Vagina (tissue), 2 donors: ENCODE measurements at regions not wholly inside any gene's neighbourhood (a gene's known extent, or its start where the extent isn't known, plus 50 kb on each side); places are given as distances from the start of the nearest gene placed in this dataset.

Experiments used
- DNase-seq, 2 donors: peaks; one replicate each; pipeline ENCODE4 v3.0.0-alpha.2; 2017; ENCODE audit errors: extremely low spot score in 2 of 2
- H3K27ac ChIP-seq: fragments of 200-600 bp; sonication (generic); one replicate; pipeline ENCODE4 v1.5.1; 2019
- H3K27me3 ChIP-seq: fragments of 200-600 bp; sonication (generic); one replicate; pipeline ENCODE4 v1.5.1; 2019
- H3K36me3 ChIP-seq, 2 donors: fragments of 200-600 bp; sonication (generic); one replicate each; pipeline ENCODE4 v1.5.1; 2017 to 2019
- H3K4me1 ChIP-seq: fragments of 200-600 bp; sonication (generic); one replicate; pipeline ENCODE4 v1.5.1; 2019
- H3K4me3 ChIP-seq, 2 donors: fragments of 200-600 bp; sonication (generic); 1 replicate in 1 of 2; 2 replicates in 1 of 2; pipeline ENCODE4 v1.5.1; 2016 to 2019
- H3K9me3 ChIP-seq: fragments of 200-600 bp; sonication (generic); one replicate; pipeline ENCODE4 v1.5.1; 2019
- POLR2A ChIP-seq, 2 donors: fragments of 450-650 bp; IDR thresholded peaks; one replicate each; pipeline ENCODE4 v1.6.1; 2017; ENCODE audit warnings: antibody characterized with exemption in 2 of 2, mild to moderate bottlenecking in 2 of 2, moderate library complexity in 2 of 2
- POLR2AphosphoS5 ChIP-seq, 2 donors: sonication (generic); formaldehyde crosslinking; IDR thresholded peaks; one replicate each; pipeline ENCODE4 v1.9.0; 2017; ENCODE audit warnings: antibody characterized with exemption in 2 of 2, mild to moderate bottlenecking in 2 of 2, low read depth in 1 of 2; ENCODE audit not compliant: insufficient read depth in 1 of 2
- intact Hi-C: fragments of 100-400 bp; cut with DNase I; formaldehyde crosslinking; loops from one replicate; pipeline ENCODE4 v1.15.1; 2023
- TF ChIP-seq, protein P1 (sequence below), 3 experiments: fragments of 450-650 bp in 2 of 3; fragments of 200-600 bp in 1 of 3; sonication (generic) in 1 of 3; IDR thresholded peaks; one replicate each; pipeline ENCODE4 v1.5.1; 2017 to 2019; ENCODE audit warnings: antibody characterized with exemption in 3 of 3, mild to moderate bottlenecking in 2 of 3, moderate library complexity in 2 of 3

DNA sequence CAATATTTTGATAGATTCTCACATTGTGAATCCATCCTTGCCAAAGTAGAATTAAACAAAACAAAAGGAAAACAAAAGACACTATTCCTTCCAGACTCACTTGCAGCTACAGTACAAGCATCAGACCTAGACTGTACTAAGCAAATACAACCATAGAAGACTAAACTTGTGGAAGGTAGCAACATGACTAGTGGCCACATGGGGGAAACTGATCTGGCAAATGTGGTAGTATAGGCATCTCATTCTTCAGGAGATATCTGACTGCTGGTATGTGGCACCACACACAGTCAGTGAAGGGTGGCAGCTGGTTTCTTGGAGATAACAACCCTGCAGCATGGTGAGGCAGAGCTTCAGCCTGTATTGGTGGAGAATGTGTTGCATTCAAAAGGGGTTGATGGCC, 81.0 kb upstream of the ACVR2A start:
- Histone ChIP-seq H3K4me3 (no peak overlapping the region), H3K27ac (no peak overlapping the region), H3K9me3 (no peaks in the 10 kb centered on the region), H3K36me3 (no peaks in the 10 kb centered on the region), H3K4me1 (no peaks in the 10 kb centered on the region), H3K27me3 (no peaks in the 10 kb centered on the region)
- no peak for DNase-seq
- TF ChIP-seq POLR2A (IDR thresholded peaks at IDR 0.05) (no peak), POLR2AphosphoS5 (IDR thresholded peaks at IDR 0.05; ENCODE audit: insufficient read depth in 1 of 2, low read depth in 1 of 2) (no peak)
- TF ChIP-seq, protein P1, sequence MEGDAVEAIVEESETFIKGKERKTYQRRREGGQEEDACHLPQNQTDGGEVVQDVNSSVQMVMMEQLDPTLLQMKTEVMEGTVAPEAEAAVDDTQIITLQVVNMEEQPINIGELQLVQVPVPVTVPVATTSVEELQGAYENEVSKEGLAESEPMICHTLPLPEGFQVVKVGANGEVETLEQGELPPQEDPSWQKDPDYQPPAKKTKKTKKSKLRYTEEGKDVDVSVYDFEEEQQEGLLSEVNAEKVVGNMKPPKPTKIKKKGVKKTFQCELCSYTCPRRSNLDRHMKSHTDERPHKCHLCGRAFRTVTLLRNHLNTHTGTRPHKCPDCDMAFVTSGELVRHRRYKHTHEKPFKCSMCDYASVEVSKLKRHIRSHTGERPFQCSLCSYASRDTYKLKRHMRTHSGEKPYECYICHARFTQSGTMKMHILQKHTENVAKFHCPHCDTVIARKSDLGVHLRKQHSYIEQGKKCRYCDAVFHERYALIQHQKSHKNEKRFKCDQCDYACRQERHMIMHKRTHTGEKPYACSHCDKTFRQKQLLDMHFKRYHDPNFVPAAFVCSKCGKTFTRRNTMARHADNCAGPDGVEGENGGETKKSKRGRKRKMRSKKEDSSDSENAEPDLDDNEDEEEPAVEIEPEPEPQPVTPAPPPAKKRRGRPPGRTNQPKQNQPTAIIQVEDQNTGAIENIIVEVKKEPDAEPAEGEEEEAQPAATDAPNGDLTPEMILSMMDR (IDR thresholded peaks at IDR 0.05), result no peak
- intact Hi-C loops, result no loop called here

- Histone ChIP-seq H3K27me3 (no peaks in the 10 kb centered on the region), H3K36me3 (no peaks in the 10 kb centered on the region), H3K4me1 (no peaks in the 10 kb centered on the region), H3K27ac (no peak overlapping the region), H3K4me3 (no peak overlapping the region), H3K9me3 (no peaks in the 10 kb centered on the region)
- DNase-seq, result no peak
- intact Hi-C loops, result no loop called here
- no peak for TF ChIP-seq POLR2AphosphoS5 (IDR thresholded peaks at IDR 0.05; ENCODE audit: insufficient read depth in 1 of 2, low read depth in 1 of 2)
- TF ChIP-seq POLR2A (IDR thresholded peaks at IDR 0.05), result no peak
- TF ChIP-seq, protein P1 (IDR thresholded peaks at IDR 0.05), result no peak
Measured at GRCh38 chr2:147760984-147761383, 83.8 kb upstream of the ACVR2A start.

DNA sequence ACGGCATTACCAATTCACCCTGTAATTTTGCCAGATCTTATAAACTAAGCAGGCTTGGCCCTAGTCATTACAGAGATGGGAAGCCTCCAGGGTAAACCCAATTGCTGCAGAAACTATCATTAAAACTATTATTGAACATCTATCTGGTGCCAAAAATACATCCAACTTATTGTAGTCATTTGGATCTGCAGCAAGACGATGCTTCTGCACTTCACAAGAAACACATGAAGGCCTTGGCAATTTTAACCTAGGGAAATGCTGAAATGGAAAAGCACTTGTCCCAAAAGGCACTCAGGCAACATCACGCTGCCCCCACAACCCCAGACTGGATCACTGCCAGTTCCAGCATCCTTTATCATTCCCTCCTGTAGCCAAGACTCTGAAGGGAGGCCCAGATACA, 85.3 kb upstream of the ACVR2A start:
- intact Hi-C loops, result no loop called here
- Histone ChIP-seq H3K27me3 (no peaks in the 10 kb centered on the region), H3K9me3 (no peaks in the 10 kb centered on the region), H3K4me1 (no peaks in the 10 kb centered on the region), H3K27ac (no peak overlapping the region), H3K4me3 (no peak overlapping the region), H3K36me3 (no peaks in the 10 kb centered on the region)
- DNase-seq, result no peak
- TF ChIP-seq, protein P1 (IDR thresholded peaks at IDR 0.05), result no peak
- TF ChIP-seq POLR2A (IDR thresholded peaks at IDR 0.05), result no peak
- TF ChIP-seq POLR2AphosphoS5 (IDR thresholded peaks at IDR 0.05; ENCODE audit: insufficient read depth in 1 of 2, low read depth in 1 of 2), result no peak

GRCh38 chr2:147758821-147759220, 86.0 kb upstream of the ACVR2A start:
- H3K4me3 ChIP-seq, result no peak overlapping the region
- H3K9me3 ChIP-seq, result no peaks in the 10 kb centered on the region
- no peaks in the 10 kb centered on the region for H3K4me1 ChIP-seq
- no peak for TF ChIP-seq POLR2A (IDR thresholded peaks at IDR 0.05)
- H3K36me3 ChIP-seq, result no peaks in the 10 kb centered on the region
- DNase-seq, result no peak
- no peak overlapping the region for H3K27ac ChIP-seq
- intact Hi-C loops, result no loop called here
- H3K27me3 ChIP-seq, result no peaks in the 10 kb centered on the region

DNA sequence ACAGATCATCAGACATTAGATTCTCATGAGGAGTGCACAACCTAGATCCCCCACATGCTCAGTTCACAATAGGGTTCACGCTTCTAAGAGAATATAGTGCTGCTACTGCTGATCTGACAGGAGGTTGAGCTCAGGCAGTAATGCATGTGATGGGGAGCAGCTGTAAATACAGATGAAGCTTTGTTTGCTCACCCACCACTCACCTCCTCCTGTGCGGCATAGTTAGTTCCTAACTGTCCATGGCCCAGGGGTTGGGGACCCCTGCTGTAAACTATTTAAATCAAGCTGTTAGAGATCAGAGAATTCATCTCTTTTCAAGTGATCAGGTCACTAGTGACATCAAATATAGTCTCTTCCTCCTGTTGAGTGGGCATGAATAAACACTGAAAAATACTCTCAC, 88.8 kb upstream of the ACVR2A start:
- intact Hi-C loops, result no loop called here
- no peaks in the 10 kb centered on the region for H3K36me3 ChIP-seq
- no peak overlapping the region for H3K27ac ChIP-seq
- no peaks in the 10 kb centered on the region for H3K9me3 ChIP-seq
- H3K27me3 ChIP-seq, result no peaks in the 10 kb centered on the region
- DNase-seq, result no peak
- TF ChIP-seq POLR2A (IDR thresholded peaks at IDR 0.05) (no peak), POLR2AphosphoS5 (IDR thresholded peaks at IDR 0.05; ENCODE audit: insufficient read depth in 1 of 2, low read depth in 1 of 2) (no peak)
- TF ChIP-seq, protein P1 (IDR thresholded peaks at IDR 0.05), result no peak
- no peak overlapping the region for H3K4me3 ChIP-seq
- no peaks in the 10 kb centered on the region for H3K4me1 ChIP-seq
